ENCODE measurements at regions not wholly inside any gene's neighbourhood (a gene's known extent, or its start where the extent isn't known, plus 50 kb on each side); places are given as distances from the start of the nearest gene placed in this dataset.

DNA sequence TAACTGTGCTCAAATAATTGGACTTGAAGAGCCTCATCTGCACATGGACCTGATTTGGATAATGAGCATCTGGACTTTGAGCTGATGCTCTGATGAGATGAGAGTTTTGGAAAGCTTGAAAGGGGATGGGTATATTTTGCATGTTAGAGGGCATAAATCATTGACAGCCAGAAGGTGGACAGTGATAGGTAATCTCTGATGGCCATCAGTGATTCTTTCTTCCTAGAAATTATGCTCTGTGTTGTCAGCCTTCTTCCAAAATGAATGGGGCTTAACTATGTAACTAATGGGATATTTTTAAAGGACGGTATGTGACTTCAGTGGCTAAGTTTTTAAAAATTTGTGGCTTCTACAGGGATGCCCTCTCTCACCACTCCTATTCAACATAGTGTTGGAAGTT lies 334.0 kb downstream of the PTTG2 start:
- DNase-seq (ENCODE audit: low spot score) (no peak), ATAC-seq (no peak)
- ChIA-PET POLR2A (no interaction called here), CTCF (no interaction called here)
- H3K36me3 Mint-ChIP-seq: peaks cover 43% of the 10 kb centered on the region
- H3K27me3 Mint-ChIP-seq (ENCODE audit: low read depth): no peaks in the 10 kb centered on the region
- H3K9me3 Mint-ChIP-seq: peaks cover 60% of the 10 kb centered on the region
- no peak overlapping the region for H3K4me3 Mint-ChIP-seq
- H3K27ac Mint-ChIP-seq: no peak overlapping the region
- H3K4me1 Mint-ChIP-seq: no peaks in the 10 kb centered on the region
- no peak for TF ChIP-seq ZNF671 (CRISPR knock-in tag; IDR thresholded peaks at IDR 0.05)
- TF ChIP-seq, protein P1, sequence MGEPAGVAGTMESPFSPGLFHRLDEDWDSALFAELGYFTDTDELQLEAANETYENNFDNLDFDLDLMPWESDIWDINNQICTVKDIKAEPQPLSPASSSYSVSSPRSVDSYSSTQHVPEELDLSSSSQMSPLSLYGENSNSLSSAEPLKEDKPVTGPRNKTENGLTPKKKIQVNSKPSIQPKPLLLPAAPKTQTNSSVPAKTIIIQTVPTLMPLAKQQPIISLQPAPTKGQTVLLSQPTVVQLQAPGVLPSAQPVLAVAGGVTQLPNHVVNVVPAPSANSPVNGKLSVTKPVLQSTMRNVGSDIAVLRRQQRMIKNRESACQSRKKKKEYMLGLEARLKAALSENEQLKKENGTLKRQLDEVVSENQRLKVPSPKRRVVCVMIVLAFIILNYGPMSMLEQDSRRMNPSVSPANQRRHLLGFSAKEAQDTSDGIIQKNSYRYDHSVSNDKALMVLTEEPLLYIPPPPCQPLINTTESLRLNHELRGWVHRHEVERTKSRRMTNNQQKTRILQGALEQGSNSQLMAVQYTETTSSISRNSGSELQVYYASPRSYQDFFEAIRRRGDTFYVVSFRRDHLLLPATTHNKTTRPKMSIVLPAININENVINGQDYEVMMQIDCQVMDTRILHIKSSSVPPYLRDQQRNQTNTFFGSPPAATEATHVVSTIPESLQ (CRISPR knock-in tag; IDR thresholded peaks at IDR 0.05): no peak
- no peak for TF ChIP-seq TEAD4 (CRISPR knock-in tag; IDR thresholded peaks at IDR 0.05)
- no peak for TF ChIP-seq HMGA2 (CRISPR knock-in tag; IDR thresholded peaks at IDR 0.05)
- no peak for TF ChIP-seq CREM (CRISPR knock-in tag; IDR thresholded peaks at IDR 0.05)
- TF ChIP-seq, protein P2, sequence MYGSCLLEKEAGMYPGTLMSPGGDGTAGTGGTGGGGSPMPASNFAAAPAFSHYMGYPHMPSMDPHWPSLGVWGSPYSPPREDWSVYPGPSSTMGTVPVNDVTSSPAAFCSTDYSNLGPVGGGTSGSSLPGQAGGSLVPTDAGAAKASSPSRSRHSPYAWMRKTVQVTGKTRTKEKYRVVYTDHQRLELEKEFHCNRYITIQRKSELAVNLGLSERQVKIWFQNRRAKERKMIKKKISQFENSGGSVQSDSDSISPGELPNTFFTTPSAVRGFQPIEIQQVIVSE (CRISPR knock-in tag; IDR thresholded peaks at IDR 0.05; ENCODE audit: borderline replicate concordance): no peak
- TF ChIP-seq, protein P3, sequence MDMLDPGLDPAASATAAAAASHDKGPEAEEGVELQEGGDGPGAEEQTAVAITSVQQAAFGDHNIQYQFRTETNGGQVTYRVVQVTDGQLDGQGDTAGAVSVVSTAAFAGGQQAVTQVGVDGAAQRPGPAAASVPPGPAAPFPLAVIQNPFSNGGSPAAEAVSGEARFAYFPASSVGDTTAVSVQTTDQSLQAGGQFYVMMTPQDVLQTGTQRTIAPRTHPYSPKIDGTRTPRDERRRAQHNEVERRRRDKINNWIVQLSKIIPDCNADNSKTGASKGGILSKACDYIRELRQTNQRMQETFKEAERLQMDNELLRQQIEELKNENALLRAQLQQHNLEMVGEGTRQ (CRISPR knock-in tag; IDR thresholded peaks at IDR 0.05): no peak
- TF ChIP-seq ZNF396 (CRISPR knock-in tag; IDR thresholded peaks at IDR 0.05; ENCODE audit: borderline replicate concordance): no peak
- TF ChIP-seq, protein P4, sequence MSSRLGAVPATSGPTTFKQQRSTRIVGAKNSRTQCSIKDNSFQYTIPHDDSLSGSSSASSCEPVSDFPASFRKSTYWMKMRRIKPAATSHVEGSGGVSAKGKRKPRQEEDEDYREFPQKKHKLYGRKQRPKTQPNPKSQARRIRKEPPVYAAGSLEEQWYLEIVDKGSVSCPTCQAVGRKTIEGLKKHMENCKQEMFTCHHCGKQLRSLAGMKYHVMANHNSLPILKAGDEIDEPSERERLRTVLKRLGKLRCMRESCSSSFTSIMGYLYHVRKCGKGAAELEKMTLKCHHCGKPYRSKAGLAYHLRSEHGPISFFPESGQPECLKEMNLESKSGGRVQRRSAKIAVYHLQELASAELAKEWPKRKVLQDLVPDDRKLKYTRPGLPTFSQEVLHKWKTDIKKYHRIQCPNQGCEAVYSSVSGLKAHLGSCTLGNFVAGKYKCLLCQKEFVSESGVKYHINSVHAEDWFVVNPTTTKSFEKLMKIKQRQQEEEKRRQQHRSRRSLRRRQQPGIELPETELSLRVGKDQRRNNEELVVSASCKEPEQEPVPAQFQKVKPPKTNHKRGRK (CRISPR knock-in tag; IDR thresholded peaks at IDR 0.05; ENCODE audit: borderline replicate concordance): no peak
- no peak for TF ChIP-seq NFATC4 (CRISPR knock-in tag; IDR thresholded peaks at IDR 0.05)
- TF ChIP-seq, protein P5, sequence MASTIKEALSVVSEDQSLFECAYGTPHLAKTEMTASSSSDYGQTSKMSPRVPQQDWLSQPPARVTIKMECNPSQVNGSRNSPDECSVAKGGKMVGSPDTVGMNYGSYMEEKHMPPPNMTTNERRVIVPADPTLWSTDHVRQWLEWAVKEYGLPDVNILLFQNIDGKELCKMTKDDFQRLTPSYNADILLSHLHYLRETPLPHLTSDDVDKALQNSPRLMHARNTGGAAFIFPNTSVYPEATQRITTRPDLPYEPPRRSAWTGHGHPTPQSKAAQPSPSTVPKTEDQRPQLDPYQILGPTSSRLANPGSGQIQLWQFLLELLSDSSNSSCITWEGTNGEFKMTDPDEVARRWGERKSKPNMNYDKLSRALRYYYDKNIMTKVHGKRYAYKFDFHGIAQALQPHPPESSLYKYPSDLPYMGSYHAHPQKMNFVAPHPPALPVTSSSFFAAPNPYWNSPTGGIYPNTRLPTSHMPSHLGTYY (CRISPR knock-in tag; IDR thresholded peaks at IDR 0.05): no peak
- TF ChIP-seq GTF2I (CRISPR knock-in tag; conservative IDR thresholded peaks at IDR 0.05): no peak
- TF ChIP-seq PRRX2 (CRISPR knock-in tag; IDR thresholded peaks at IDR 0.05): no peak
- TF ChIP-seq KAT7 (CRISPR knock-in tag; IDR thresholded peaks at IDR 0.05; ENCODE audit: borderline replicate concordance): no peak
- no peak for TF ChIP-seq ZNF423 (CRISPR knock-in tag; IDR thresholded peaks at IDR 0.05)
- TF ChIP-seq, protein P6, sequence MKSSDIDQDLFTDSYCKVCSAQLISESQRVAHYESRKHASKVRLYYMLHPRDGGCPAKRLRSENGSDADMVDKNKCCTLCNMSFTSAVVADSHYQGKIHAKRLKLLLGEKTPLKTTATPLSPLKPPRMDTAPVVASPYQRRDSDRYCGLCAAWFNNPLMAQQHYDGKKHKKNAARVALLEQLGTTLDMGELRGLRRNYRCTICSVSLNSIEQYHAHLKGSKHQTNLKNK (CRISPR knock-in tag; IDR thresholded peaks at IDR 0.05): no peak
- no peak for TF ChIP-seq SMAD4 (CRISPR knock-in tag; IDR thresholded peaks at IDR 0.05)

DNA sequence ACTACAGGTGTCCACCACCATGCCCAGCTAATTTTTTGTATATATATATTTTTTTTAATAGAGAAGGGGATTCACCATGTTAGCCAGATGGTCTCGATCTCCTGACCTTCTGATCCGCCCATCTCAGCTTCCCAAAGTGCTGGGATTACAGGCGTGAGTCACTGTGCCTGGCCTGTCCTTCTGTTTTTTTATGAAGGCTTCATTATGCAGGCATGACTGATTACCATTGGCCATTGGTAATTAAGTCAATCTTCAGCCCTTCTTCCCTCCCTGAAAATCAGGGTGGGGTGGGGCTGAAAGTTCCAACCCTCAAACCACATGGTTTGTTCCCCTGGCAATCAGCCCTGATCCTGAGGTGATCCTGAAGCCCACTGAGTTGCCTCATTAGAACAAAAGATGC lies 336.9 kb downstream of the PTTG2 start:
- Mint-ChIP-seq H3K27me3 (ENCODE audit: low read depth) (no peaks in the 10 kb centered on the region), H3K4me3 (no peak overlapping the region), H3K36me3 (peaks cover 45% of the 10 kb centered on the region), H3K9me3 (peaks cover 64% of the 10 kb centered on the region), H3K4me1 (no peaks in the 10 kb centered on the region), H3K27ac (no peak overlapping the region)
- no peak for ATAC-seq
- ChIA-PET POLR2A (no interaction called here), CTCF (no interaction called here)
- DNase-seq (ENCODE audit: low spot score): no peak
- TF ChIP-seq ZNF263 (CRISPR knock-in tag; IDR thresholded peaks at IDR 0.05; ENCODE audit: low read depth) (no peak), ZNF423 (CRISPR knock-in tag; IDR thresholded peaks at IDR 0.05) (no peak), JAZF1 (CRISPR knock-in tag; IDR thresholded peaks at IDR 0.05) (no peak), GRHL2 (CRISPR knock-in tag; IDR thresholded peaks at IDR 0.05; ENCODE audit: insufficient replicate concordance, severe bottlenecking) (no peak), HMGA2 (CRISPR knock-in tag; IDR thresholded peaks at IDR 0.05) (no peak), MXD4 (CRISPR knock-in tag; IDR thresholded peaks at IDR 0.05; ENCODE audit: borderline replicate concordance) (no peak), NFYB (CRISPR knock-in tag; conservative IDR thresholded peaks at IDR 0.05; ENCODE audit: low read depth) (no peak), ZNF671 (CRISPR knock-in tag; IDR thresholded peaks at IDR 0.05) (no peak), ZNF138 (CRISPR knock-in tag; conservative IDR thresholded peaks at IDR 0.05) (no peak)
- TF ChIP-seq, protein P7, sequence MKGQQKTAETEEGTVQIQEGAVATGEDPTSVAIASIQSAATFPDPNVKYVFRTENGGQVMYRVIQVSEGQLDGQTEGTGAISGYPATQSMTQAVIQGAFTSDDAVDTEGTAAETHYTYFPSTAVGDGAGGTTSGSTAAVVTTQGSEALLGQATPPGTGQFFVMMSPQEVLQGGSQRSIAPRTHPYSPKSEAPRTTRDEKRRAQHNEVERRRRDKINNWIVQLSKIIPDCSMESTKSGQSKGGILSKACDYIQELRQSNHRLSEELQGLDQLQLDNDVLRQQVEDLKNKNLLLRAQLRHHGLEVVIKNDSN (CRISPR knock-in tag; IDR thresholded peaks at IDR 0.05): no peak
- TF ChIP-seq, protein P5 (CRISPR knock-in tag; IDR thresholded peaks at IDR 0.05): no peak
- TF ChIP-seq, protein P8, sequence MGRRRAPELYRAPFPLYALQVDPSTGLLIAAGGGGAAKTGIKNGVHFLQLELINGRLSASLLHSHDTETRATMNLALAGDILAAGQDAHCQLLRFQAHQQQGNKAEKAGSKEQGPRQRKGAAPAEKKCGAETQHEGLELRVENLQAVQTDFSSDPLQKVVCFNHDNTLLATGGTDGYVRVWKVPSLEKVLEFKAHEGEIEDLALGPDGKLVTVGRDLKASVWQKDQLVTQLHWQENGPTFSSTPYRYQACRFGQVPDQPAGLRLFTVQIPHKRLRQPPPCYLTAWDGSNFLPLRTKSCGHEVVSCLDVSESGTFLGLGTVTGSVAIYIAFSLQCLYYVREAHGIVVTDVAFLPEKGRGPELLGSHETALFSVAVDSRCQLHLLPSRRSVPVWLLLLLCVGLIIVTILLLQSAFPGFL (CRISPR knock-in tag; IDR thresholded peaks at IDR 0.05; ENCODE audit: borderline replicate concordance): no peak
